ENCODE measurements at regions not wholly inside any gene's neighbourhood (a gene's known extent, or its start where the extent isn't known, plus 50 kb on each side); places are given as distances from the start of the nearest gene placed in this dataset.

GRCh38 chr1:98420376-98421084 lies 241.0 kb upstream of the SNX7 start:
- DNase-seq = no peak

GRCh38 chr1:98417820-98418219 lies 243.7 kb upstream of the SNX7 start:
- no peak for DNase-seq

- no peak for DNase-seq
Observed at GRCh38 chr1:98410082-98410481, 251.4 kb upstream of the SNX7 start.

- no peak for DNase-seq
Observed at GRCh38 chr1:98406352-98407088, 255.0 kb upstream of the SNX7 start.

- DNase-seq = no peak
Observed at GRCh38 chr1:98405581-98406074, 255.9 kb upstream of the SNX7 start.

GRCh38 chr1:98404866-98405265 lies 256.7 kb upstream of the SNX7 start:
- no peak for DNase-seq

- no peak for DNase-seq
Observed at GRCh38 chr1:98403963-98404480, 257.5 kb upstream of the SNX7 start.

- DNase-seq = no peak
Observed at GRCh38 chr1:98402860-98403259, 258.7 kb upstream of the SNX7 start.

- DNase-seq = no peak
Observed at GRCh38 chr1:98400446-98400845, 261.1 kb upstream of the SNX7 start.

GRCh38 chr1:98399218-98399617 lies 262.3 kb upstream of the SNX7 start:
- DNase-seq = no peak

GRCh38 chr1:98398649-98399048 lies 262.9 kb upstream of the SNX7 start:
- DNase-seq = no peak

- no peak for DNase-seq
Observed at GRCh38 chr1:98398092-98398491, 263.4 kb upstream of the SNX7 start.

- no peak for DNase-seq
Observed at GRCh38 chr1:98393719-98394118, 267.8 kb upstream of the SNX7 start.

- no peak for DNase-seq
Observed at GRCh38 chr1:98391175-98391574, 270.3 kb upstream of the SNX7 start.

GRCh38 chr1:98389809-98390208 lies 271.7 kb upstream of the SNX7 start:
- DNase-seq = no peak

- no peak for DNase-seq
Observed at GRCh38 chr1:98388441-98388840, 273.1 kb upstream of the SNX7 start.

- no peak for DNase-seq
Observed at GRCh38 chr1:98387701-98388100, 273.8 kb upstream of the SNX7 start.

GRCh38 chr1:98386675-98387440 lies 274.7 kb upstream of the SNX7 start:
- DNase-seq = no peak

- DNase-seq = no peak
Observed at GRCh38 chr1:98385652-98386051, 275.9 kb upstream of the SNX7 start.

- DNase-seq = no peak
Observed at GRCh38 chr1:98384461-98385141, 276.9 kb upstream of the SNX7 start.

- DNase-seq = no peak
Observed at GRCh38 chr1:98382986-98383740, 278.4 kb upstream of the SNX7 start.

GRCh38 chr1:98382586-98382985 lies 278.9 kb upstream of the SNX7 start:
- DNase-seq = no peak

Data from stimulated activated naive CD4-positive, alpha-beta T cell treated with Interleukin-2 at 50 U/mL for 16 hours (primary cell).